HepG2 (cell line): ENCODE measurements at regions not wholly inside any gene's neighbourhood (a gene's known extent, or its start where the extent isn't known, plus 50 kb on each side); places are given as distances from the start of the nearest gene placed in this dataset.

Source experiments
- ATAC-seq: fragments of 200-7000 bp; cut with Tn5 transposase; 3 replicates; pipeline ENCODE4 v1.9.1; 2020; ENCODE audit warnings: mild to moderate bottlenecking, moderate library complexity
- BruUV-seq: library from RNA; stranded (reverse); fragments of 400-500 nt; replicated peaks from 2 replicates; lab custom pipeline; 2021; lab: Mats Ljungman, UMichigan
- CTCF ChIA-PET: fragments of 300-600 bp; formaldehyde crosslinking; extraction: SDS; loops from one replicate; lab custom pipeline; 2021; ENCODE audit warnings: low total read pairs, inconsistent platforms, low intra/inter-chr PET ratio; lab: Yijun Ruan, JAX
- POLR2A ChIA-PET: fragments of 350-600 bp; sonication (Branson Sonifier 250); formaldehyde crosslinking; loops from one replicate; lab custom pipeline; 2020; ENCODE audit warnings: antibody characterized with exemption, inconsistent platforms; lab: Yijun Ruan, JAX
- DNase-seq: peaks from one replicate; pipeline ENCODE4 v3.0.0-alpha.2; 2015; ENCODE audit warnings: low spot score
- FAIRE-seq: peaks from 3 replicates; lab custom pipeline; 2011; peaks lifted over from hg19 to GRCh38; lab: Jason Lieb, UNC
- H2AFZ ChIP-seq: one replicate; pipeline ENCODE4 v1.6.1; 2011; ENCODE audit warnings: low read length, inconsistent platforms
- H3K27ac ChIP-seq: fragments of 300-600 bp; 3 replicates; pipeline ENCODE4 v1.8.0; 2011; ENCODE audit warnings: mixed run types, mild to moderate bottlenecking, mixed read lengths, low read length, inconsistent platforms; ENCODE audit not compliant: insufficient read depth; ENCODE audit errors: extremely low read length
- H3K27me3 ChIP-seq, 2 experiments: fragments of 200-600 bp in 1 of 2; 2 replicates in 1 of 2; 3 replicates in 1 of 2; pipeline versions ENCODE4 v1.6.0 to v1.8.0; 2011; ENCODE audit warnings: low read length in 2 of 2, mild to moderate bottlenecking in 2 of 2, moderate library complexity in 2 of 2, inconsistent platforms in 1 of 2; ENCODE audit not compliant: insufficient read depth in 2 of 2, control insufficient read depth in 1 of 2
- H3K36me3 ChIP-seq, 2 experiments: fragments of 200-600 bp in 1 of 2; replicated peaks in 1 of 2; 2 replicates in 1 of 2; 3 replicates in 1 of 2; pipeline versions ENCODE4 v1.5.1 to v1.8.0; 2011; ENCODE audit warnings: low read length in 2 of 2, inconsistent platforms in 1 of 2; ENCODE audit not compliant: insufficient read depth in 2 of 2, control insufficient read depth in 1 of 2
- H3K4me1 ChIP-seq: 2 replicates; pipeline ENCODE4 v1.5.1; 2012; ENCODE audit warnings: low read length, inconsistent platforms; ENCODE audit not compliant: insufficient read depth
- H3K4me2 ChIP-seq: 2 replicates; pipeline ENCODE4 v1.6.0; 2011; ENCODE audit warnings: low read depth, low read length, inconsistent platforms
- H3K4me3 ChIP-seq, 3 experiments: fragments of 200-600 bp in 1 of 3; sonication (generic), shearing (Covaris generic) in 1 of 3; replicated peaks in 1 of 3; 2 replicates each; pipeline ENCODE4 v1.5.1; 2011 to 2016; ENCODE audit warnings: low read length in 3 of 3, inconsistent platforms in 2 of 3, low read depth in 2 of 3, mild to moderate bottlenecking in 2 of 3, control low read depth in 1 of 3, mixed read lengths in 1 of 3; ENCODE audit not compliant: insufficient read depth in 1 of 3
- H3K79me2 ChIP-seq: one replicate; pipeline ENCODE4 v1.6.1; 2011; ENCODE audit warnings: low read length, inconsistent platforms; ENCODE audit not compliant: insufficient read depth
- H3K9ac ChIP-seq: 2 replicates; pipeline ENCODE4 v1.6.0; 2011; ENCODE audit warnings: mild to moderate bottlenecking, low read depth, low read length, inconsistent platforms; ENCODE audit not compliant: insufficient read depth
- H3K9me3 ChIP-seq: 2 replicates; pipeline ENCODE4 v1.5.1; 2012; ENCODE audit warnings: mild to moderate bottlenecking, low read length
- H4K20me1 ChIP-seq: 2 replicates; pipeline ENCODE4 v1.6.0; 2011; ENCODE audit warnings: inconsistent platforms, mild to moderate bottlenecking, low read length, moderate library complexity; ENCODE audit not compliant: insufficient read depth
- PLSCR1 ChIP-seq: sonication (generic); formaldehyde crosslinking; IDR thresholded peaks from 2 replicates; pipeline ENCODE4 v1.5.0; 2020; ENCODE audit warnings: missing genetic modification reagents, mild to moderate bottlenecking, borderline replicate concordance
- TSC22D2 ChIP-seq: sonication (generic); formaldehyde crosslinking; IDR thresholded peaks from 2 replicates; pipeline ENCODE4 v1.5.1; 2020; ENCODE audit warnings: missing genetic modification reagents, mild to moderate bottlenecking, borderline replicate concordance
- ZNF224 ChIP-seq: sonication (generic); formaldehyde crosslinking; IDR thresholded peaks from 2 replicates; pipeline ENCODE4 v1.5.0; 2020; ENCODE audit warnings: mild to moderate bottlenecking, missing genetic modification reagents
- ZNF407 ChIP-seq: sonication (generic); formaldehyde crosslinking; IDR thresholded peaks from one replicate; pipeline ENCODE4 v1.5.1; 2020; ENCODE audit warnings: mild to moderate bottlenecking, missing genetic modification reagents; ENCODE audit errors: not compliant biosample characterization
- ZNF720 ChIP-seq: sonication (generic); formaldehyde crosslinking; IDR thresholded peaks from 2 replicates; pipeline ENCODE4 v1.4.0; 2020; ENCODE audit warnings: missing genetic modification reagents
- WGBS: methylation state at CpG from one replicate; pipeline ENCODE4 v1.1.6; 2017; ENCODE audit warnings: low lambda C conversion rate; 5-methylcytosine and 5-hydroxymethylcytosine counted together
- in situ Hi-C: cut with HindIII; loops from 2 replicates; pipeline ENCODE4 v1.10.0; 2017; ENCODE audit warnings: low pct_unique_long_range_greater_than_20kb; ENCODE audit not compliant: extremely low pct_ligation_motif_present
- intact Hi-C: fragments of 100-400 bp; cut with micrococcal nuclease; formaldehyde crosslinking; loops from one replicate; pipeline ENCODE4 v1.10.0; 2022; ENCODE audit not compliant: unreplicated experiment

GRCh38 chr1:172902861-172903381, 147.8 kb downstream of the TNFSF18 start:
- FAIRE-seq (no peak), DNase-seq (no peak), ATAC-seq (no peak)
- 4% methylated on average over 1 of the region's 1 CpG for WGBS
- TF ChIP-seq ZNF224 (CRISPR knock-in tag) = no peak
- TF ChIP-seq ZNF720 = no peak
- TF ChIP-seq ZNF407 = no peak
- TF ChIP-seq TSC22D2 (CRISPR knock-in tag) = no peak
- no peak for TF ChIP-seq PLSCR1 (CRISPR knock-in tag)
- Histone ChIP-seq H3K4me3 (no peak overlapping the region), H3K36me3 (no peaks in the 10 kb centered on the region), H3K79me2 (no peaks in the 10 kb centered on the region), H4K20me1 (no peaks in the 10 kb centered on the region), H3K9ac (no peak overlapping the region), H2AFZ (no peak overlapping the region), H3K27ac (no peak overlapping the region), H3K4me2 (no peak overlapping the region), H3K9me3 (no peaks in the 10 kb centered on the region), H3K27me3 (no peaks in the 10 kb centered on the region), H3K4me1 (no peaks in the 10 kb centered on the region)
- intact Hi-C loops = no loop called here
- BruUV-seq = no TSS peak
- in situ Hi-C loops = no loop called here
- POLR2A ChIA-PET = no interaction called here
- CTCF ChIA-PET = no interaction called here
